SKM-1 treated with dmso at 0.1 percent for 144 hours (cell line): ENCODE measurements at regions not wholly inside any gene's neighbourhood (a gene's known extent, or its start where the extent isn't known, plus 50 kb on each side); places are given as distances from the start of the nearest gene placed in this dataset.

Experiments
- DNase-seq: peaks from one replicate; lab custom pipeline; 2025; ENCODE audit not compliant: unreplicated experiment; lab: John Stamatoyannopoulos, UW

- no peak for DNase-seq
These were observed 139.9 kb downstream of the C11orf91 start for GRCh38 chr11:33560729-33561128.

GRCh38 chr11:33559567-33559966, 141.1 kb downstream of the C11orf91 start:
- no peak for DNase-seq

DNA sequence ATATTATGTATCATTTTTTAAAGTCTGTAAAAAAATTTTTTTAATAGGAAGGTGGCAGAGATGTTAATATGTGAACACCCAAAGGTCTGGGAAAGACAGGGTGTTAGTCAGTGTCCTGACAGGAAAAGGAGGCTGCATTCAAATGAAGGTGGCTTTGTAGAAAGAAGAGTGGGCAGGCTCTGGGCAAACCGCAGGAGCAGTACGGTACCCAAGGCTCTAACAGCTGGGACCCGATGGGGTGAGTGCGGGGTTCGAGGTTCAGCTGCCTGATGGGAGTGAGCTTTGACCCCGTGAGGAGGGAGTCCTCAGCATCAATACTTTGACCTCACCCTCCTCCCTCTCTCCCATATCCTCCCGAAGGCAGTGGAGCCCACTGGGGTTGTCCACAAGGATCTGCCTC, 142.5 kb downstream of the C11orf91 start:
- DNase-seq = no peak

GRCh38 chr11:33557201-33557600, 143.4 kb downstream of the C11orf91 start:
- no peak for DNase-seq

GRCh38 chr11:33554219-33554618, 146.4 kb downstream of the C11orf91 start:
- DNase-seq = no peak

GRCh38 chr11:33553486-33553885, 147.1 kb downstream of the C11orf91 start:
- DNase-seq = no peak

DNA sequence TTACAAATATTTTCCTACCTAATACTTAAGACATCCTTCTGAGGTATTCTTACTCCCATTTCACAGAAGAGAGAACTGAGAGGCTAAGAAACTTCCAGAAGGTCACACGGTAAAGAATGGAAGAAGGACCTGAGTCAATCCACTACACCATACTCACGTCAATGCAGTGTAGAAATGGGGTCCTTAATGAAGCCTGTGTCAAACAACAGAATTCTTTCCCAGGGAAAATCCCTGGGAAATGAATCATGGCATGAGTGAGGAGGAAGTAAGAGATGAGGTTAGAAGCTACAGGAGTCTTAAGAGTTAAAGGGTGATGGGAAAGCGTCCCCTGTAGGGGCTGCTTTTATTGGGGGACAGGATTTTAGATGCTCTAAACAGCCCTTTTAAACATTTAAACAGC, 147.9 kb downstream of the C11orf91 start:
- DNase-seq = no peak

- no peak for DNase-seq
These were observed 149.6 kb downstream of the C11orf91 start for GRCh38 chr11:33551051-33551450.

DNA sequence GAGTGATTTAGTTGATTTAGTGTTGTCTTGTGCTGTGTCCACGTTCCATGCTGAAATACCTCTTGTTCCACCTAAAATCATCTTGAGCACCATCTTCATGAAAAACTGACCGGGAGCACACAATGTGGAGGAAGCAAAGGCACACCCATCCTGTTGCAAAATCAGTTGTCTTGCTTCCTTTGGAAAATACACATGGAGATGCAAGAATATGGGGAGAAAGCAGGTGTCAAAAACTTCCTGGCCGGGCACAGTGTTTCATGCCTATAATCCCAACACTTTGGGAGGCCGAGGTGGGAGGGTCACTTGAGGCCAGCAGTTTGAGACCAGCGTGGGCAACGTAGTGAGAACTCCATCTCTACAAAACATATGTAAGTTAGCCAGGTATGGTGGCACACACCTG, 151.1 kb downstream of the C11orf91 start:
- DNase-seq = no peak

GRCh38 chr11:33545931-33546330, 154.7 kb downstream of the C11orf91 start:
- no peak for DNase-seq

DNA sequence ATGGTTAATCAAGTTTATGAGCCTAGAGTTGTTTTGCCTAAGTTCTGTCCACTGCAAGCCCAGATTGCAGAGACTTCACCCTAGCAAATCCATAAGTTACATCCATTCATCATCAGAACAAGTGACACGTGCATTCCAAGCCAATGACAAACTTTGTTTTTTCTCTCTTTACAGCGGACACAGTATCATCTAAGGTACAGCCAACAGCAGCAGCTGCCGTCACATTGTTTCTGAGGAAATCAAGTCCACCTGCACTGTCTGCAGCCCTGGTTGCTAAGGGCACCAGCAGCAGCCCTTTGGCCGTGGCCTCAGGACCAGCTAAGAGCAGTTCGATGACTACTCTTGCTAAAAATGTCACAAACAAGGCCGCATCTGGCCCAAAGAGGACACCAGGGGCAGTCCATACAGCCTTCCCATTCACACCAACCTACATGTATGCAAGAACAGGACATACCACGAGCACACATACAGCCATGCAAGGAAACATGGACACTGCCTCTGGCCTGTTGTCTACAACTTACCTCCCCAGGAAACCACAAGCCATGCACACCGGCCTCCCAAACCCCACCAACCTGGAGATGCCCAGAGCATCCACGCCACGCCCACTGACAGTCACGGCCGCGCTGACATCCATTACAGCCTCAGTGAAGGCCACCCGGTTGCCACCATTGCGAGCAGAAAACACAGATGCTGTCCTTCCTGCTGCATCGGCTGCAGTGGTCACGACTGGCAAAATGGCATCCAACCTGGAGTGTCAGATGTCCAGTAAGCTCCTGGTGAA, 155.8 kb downstream of the C11orf91 start:
- no peak for DNase-seq

DNA sequence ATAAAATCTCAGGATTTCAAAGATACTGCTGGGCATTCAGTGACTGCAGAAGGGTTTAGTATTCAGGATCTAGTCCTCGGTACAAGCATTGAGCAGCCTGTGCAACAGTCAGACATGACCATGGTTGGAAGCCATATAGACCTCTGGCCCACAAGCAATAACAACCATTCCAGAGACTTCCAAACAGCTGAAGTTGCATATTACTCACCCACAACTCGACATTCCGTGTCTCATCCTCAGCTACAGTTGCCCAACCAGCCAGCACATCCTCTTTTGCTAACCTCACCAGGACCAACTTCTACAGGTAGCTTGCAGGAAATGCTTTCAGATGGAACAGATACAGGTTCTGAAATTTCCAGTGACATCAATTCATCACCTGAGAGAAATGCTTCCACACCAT, 156.8 kb downstream of the C11orf91 start:
- no peak for DNase-seq

DNA sequence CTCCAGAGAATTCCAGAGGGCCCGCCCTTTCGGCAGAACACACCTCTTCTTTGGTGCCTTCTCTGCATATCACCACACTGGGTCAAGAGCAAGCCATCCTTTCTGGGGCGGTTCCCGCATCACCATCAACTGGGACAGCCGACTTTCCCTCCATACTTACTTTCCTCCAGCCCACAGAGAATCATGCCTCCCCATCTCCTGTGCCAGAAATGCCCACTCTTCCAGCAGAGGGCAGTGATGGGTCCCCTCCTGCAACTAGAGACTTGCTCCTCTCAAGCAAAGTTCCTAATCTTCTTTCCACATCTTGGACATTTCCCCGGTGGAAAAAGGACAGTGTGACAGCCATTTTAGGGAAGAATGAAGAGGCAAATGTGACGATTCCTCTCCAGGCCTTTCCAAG, 157.7 kb downstream of the C11orf91 start:
- no peak for DNase-seq

DNA sequence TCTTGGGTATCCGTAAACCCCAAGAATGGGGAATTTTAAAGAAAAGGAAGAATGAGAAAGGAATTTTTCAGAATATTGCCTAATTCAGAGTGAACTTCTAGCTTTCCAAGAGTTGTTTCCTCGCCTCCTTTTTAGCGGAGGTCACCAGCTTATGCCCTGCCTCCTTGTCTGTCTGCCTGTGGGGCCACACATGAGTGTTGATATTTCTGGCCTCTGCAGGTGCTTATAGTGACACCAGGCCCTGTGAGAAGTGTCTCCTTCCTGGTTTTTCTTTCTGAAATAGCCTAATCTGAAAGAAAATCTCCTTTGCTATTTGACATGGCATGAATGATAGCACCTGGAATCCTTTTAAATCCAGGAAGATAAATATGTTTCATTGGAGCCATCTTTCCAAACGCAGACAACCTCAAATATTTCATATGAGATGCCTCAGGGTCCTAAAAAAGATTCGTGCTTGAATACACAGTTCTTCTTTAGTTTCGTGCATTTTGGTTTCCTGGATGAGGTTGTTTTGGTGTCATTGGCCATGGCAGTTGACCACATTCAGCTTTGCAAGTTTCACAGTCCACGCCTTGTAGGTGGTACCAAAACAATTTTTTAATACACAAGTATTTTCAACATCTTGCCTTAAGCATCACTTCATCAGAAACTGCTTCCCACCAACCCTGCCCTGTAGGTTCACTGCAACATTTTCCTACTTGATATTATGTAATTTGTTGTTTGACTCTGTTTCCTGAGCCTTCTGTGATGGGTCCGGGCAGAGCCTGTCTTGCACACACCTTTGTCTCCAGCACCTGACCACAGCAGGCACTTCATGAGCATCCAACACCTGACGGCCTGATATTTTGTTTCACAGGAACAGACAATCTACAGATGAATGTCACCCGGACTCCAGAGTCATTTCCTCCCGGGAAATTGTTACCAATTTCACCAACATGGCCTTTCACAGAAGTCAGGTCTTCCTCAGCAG, 159.4 kb downstream of the C11orf91 start:
- no peak for DNase-seq

GRCh38 chr11:33540427-33540826, 160.2 kb downstream of the C11orf91 start:
- no peak for DNase-seq

DNA sequence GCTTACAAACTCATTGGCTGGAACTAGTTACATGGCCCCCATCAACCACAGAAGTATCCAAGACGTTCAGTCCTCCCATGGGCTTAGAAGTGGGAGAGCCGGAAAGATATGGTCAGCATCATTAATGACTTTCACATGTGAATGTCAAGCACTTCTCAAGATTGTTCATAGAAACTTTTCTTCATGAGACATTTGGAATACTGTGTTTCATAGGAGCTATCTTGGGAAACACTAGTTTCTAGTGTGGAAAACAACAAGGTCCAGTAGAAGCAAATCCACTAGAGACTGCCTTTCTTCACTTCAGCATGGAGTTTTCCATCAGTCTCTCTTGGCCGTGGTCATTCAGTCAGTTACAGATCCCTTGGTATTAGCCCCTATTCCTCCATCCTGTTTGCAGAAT, 160.9 kb downstream of the C11orf91 start:
- DNase-seq = no peak

GRCh38 chr11:33538726-33539125, 161.9 kb downstream of the C11orf91 start:
- no peak for DNase-seq

DNA sequence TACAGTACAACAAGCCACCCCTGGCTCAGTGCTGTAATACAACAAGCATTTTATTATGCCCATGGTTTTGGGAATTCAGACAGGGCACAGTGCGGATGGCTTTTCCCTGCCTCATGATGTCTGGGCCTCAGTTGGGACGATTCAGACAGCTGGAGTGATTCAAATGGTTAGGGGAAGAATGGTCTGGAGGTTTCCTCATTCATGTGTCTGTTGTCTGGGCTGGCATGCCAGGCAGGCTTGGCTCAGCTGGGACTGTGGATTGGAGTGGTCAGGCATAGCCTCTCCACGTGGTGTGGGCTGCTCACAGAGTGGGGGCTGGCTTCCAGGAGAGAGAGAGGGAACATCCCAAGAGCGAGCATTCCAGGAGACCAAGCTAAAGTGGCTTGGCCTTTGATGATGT, 164.4 kb downstream of the C11orf91 start:
- DNase-seq = no peak

GRCh38 chr11:33534575-33534974, 166.1 kb downstream of the C11orf91 start:
- no peak for DNase-seq

DNA sequence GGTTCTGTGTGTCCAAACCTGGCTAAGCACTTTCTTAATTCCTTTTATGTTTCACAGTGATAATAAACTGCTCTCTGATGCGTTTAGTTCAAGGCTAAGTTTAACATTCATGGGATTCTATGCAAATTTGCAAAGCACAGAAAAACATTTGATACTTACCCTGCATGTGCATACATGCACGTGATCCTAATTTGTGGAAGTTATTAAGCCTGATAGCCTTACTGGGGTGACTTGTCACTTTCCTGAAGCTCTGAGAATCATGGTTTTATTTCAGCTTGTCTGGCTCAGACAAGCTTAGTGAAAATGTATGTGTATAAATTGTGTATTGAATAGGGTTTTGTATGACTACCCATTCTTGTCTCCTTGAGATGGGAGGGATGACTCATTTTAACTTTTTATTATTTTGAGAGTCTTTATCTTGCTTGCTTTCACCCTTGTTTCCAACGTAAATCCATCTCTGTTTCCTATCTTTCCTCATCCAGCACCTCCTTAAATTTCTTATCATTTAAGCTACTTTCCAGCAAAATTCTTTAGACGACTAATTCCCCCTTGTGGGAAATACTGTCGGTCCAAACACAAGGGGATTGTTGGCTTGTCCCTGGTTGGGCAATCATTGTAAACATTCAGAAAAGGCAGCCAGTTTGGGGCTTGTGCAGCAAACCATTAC, 167.1 kb downstream of the C11orf91 start:
- no peak for DNase-seq

- no peak for DNase-seq
These were observed 167.8 kb downstream of the C11orf91 start for GRCh38 chr11:33532720-33533385.
